NB4 (cell line): ENCODE measurements at regions not wholly inside any gene's neighbourhood (a gene's known extent, or its start where the extent isn't known, plus 50 kb on each side); places are given as distances from the start of the nearest gene placed in this dataset.

Source experiments
- DNase-seq: peaks from one replicate; pipeline ENCODE4 v3.0.0; 2010; ENCODE audit warnings: low read depth
- H3K4me3 ChIP-seq: one replicate; pipeline ENCODE4 v1.5.1; 2011; ENCODE audit warnings: mild to moderate bottlenecking, low read depth, low read length, moderate library complexity
- MYC ChIP-seq: IDR thresholded peaks from 2 replicates; pipeline ENCODE4 v1.6.1; 2011; ENCODE audit warnings: low read depth, low read length
- POLR2A ChIP-seq: IDR thresholded peaks from 2 replicates; pipeline ENCODE4 v1.6.1; 2011; ENCODE audit warnings: mild to moderate bottlenecking; ENCODE audit not compliant: insufficient read length; ENCODE audit errors: extremely low read depth
- TF ChIP-seq, protein P1 (sequence below): IDR thresholded peaks from one replicate; pipeline ENCODE4 v1.5.1; 2012; ENCODE audit warnings: low read depth, low read length
- TF ChIP-seq, protein P2 (sequence below): IDR thresholded peaks from 2 replicates; pipeline ENCODE4 v1.6.1; 2011; ENCODE audit warnings: low read depth, low read length

DNA sequence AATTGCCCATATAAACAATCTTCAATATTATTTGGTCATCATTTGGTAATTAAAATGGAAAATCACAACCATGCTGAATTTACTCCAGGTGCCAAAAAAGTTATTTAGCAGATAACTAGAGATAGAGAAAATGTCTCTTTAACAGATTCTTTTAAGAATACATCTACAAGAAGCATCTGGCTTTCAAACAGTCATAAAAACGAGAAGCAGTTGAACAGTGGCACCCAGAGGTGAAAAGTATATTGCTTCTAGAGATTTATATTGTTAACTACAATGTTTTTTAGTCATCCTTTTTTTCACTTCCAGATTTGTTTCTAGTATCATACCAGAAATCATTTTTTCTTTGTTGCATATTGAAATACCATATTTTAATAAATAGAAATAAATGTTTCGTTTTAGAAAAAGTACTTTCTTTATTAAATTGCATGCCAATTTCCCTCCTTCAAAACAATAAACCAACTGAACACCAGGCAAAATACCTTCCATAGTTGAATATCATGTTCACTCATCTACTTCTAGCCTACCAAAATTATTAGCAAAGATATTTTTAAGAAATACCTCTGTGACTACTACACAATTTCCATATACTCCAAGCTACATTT is 65.4 kb upstream of the HNRNPA3 start:
- peak; percentile 70 for DNase-seq
- TF ChIP-seq POLR2A (no peak), MYC (no peak)
- TF ChIP-seq, protein P1, sequence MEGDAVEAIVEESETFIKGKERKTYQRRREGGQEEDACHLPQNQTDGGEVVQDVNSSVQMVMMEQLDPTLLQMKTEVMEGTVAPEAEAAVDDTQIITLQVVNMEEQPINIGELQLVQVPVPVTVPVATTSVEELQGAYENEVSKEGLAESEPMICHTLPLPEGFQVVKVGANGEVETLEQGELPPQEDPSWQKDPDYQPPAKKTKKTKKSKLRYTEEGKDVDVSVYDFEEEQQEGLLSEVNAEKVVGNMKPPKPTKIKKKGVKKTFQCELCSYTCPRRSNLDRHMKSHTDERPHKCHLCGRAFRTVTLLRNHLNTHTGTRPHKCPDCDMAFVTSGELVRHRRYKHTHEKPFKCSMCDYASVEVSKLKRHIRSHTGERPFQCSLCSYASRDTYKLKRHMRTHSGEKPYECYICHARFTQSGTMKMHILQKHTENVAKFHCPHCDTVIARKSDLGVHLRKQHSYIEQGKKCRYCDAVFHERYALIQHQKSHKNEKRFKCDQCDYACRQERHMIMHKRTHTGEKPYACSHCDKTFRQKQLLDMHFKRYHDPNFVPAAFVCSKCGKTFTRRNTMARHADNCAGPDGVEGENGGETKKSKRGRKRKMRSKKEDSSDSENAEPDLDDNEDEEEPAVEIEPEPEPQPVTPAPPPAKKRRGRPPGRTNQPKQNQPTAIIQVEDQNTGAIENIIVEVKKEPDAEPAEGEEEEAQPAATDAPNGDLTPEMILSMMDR = peak; percentile 43
- TF ChIP-seq, protein P2, sequence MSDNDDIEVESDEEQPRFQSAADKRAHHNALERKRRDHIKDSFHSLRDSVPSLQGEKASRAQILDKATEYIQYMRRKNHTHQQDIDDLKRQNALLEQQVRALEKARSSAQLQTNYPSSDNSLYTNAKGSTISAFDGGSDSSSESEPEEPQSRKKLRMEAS = no peak
- no peak overlapping the region for H3K4me3 ChIP-seq

DNA sequence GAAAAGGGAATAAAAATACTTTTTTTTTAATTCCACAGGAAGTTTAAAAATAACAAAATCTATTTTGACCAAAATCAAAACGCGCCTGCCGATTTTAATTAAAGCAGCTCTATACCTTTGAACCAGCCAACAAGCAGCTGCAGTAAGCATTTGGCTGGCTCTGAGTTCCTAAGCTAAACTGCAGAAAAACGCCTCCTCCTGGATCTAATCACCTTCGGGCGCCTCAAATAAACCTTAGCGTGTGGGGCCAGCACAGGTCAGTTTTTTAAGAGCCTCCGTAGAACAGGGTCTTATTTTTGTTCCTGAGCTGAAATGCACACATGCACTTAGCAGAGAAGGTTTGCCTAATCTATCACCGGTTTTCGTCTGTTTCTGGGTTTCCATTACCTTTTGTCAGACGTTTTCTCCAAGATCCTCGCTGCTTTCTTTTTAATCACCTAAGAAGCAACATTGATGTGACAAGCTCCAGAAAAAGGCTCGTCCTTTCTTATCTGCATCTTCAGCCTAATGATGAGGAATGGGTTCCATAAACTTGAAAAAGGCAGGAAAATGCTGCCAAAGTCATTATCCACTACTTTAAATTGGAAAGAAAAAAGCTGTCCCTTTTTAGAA is 64.7 kb upstream of the HNRNPA3 start:
- TF ChIP-seq POLR2A (no peak), MYC (no peak)
- TF ChIP-seq, protein P2 = no peak
- TF ChIP-seq, protein P1 = no peak
- H3K4me3 ChIP-seq = no peak overlapping the region
- DNase-seq = no peak

DNA sequence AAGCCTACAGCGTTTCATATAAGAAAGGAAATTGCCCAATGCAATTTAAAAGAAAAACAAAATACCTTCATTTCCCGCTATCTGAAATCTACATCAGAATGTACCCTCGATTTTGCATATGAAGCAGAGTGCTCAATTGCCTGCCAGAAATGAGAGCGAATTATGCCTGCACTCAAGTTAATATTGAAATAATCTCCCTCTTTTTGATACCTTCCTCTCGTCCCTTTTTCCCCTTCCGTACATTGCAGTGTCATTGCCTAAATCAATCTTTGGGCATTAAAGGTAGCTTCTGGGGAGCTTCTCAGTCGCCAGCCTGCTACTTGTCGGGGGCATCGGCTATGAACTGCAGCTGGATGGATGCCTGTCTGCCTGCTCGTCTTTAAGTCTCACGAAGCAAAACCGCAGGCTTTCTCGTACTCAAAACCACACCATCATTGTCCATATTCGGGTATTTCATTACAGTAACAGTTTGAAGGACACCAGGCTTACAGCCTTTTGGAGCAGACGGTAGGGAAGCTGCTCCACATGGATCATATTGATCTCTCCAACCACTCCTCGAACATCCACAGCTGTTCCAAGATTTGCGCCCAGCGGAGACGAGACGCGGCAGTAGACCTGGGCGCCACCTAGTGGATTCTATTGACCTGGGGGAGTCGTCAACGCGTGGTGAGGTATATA is 64.0 kb upstream of the HNRNPA3 start:
- DNase-seq = peak; percentile 80
- TF ChIP-seq MYC = peak; percentile 61; the same call in 1 of the 2 replicates
- no peak for TF ChIP-seq POLR2A
- TF ChIP-seq, protein P1 = peak; percentile 94
- TF ChIP-seq, protein P2 = peak; percentile 37; the same call in 1 of the 2 replicates
- peak overlapping the region; percentile 44 for H3K4me3 ChIP-seq

DNA sequence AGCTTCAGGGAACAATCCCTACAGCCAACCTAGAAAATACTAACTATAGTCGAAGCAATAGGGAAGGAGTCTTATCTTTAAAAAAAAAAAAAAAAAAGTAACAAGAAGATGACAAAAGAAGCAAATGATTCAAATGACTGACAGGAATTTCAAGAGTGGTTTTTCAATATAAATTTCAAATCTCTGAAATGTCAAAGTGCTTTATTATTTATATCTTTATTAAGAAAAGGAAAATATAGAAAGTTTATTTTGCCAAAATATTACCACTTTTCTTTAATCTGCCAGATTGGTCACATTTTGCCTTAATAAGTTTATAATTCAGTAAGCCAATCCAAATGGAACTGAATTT is 63.5 kb upstream of the HNRNPA3 start:
- DNase-seq = no peak
- H3K4me3 ChIP-seq = no peak overlapping the region
- TF ChIP-seq POLR2A (no peak), MYC (no peak)
- TF ChIP-seq, protein P2 = no peak
- TF ChIP-seq, protein P1 = no peak

DNA sequence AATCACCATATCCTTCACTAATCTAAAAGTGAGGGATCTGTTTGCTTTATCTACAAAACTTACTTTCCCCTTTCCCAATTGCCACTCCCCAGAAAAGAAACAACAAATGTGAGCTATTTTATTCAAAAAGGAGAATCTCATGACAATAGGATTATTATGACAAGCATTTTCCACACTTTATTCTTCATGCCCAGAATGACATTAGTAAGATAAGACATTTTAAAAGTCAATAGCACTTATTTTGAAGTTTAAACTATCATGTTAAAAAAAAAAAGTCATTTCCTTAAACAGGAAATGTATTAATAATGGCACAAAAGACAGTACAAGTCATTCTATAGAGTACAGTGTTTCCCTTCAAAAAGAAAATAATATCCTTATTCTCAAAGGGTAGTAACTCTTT is 58.8 kb upstream of the HNRNPA3 start:
- TF ChIP-seq POLR2A (no peak), MYC (no peak)
- TF ChIP-seq, protein P1 = no peak
- TF ChIP-seq, protein P2 = no peak
- DNase-seq = no peak
- no peak overlapping the region for H3K4me3 ChIP-seq
